ENCODE measurements at regions not wholly inside any gene's neighbourhood (a gene's known extent, or its start where the extent isn't known, plus 50 kb on each side); places are given as distances from the start of the nearest gene placed in this dataset.
A peak's percentile ranks its signal among the peaks of the same experiment; 100 is the strongest.

- no peak overlapping the region for H4K5ac ChIP-seq (ENCODE audit: insufficient read length, low read depth, low read length)
- H2BK15ac ChIP-seq (ENCODE audit: low read depth, low read length): no peak overlapping the region
- H3T11ph ChIP-seq (ENCODE audit: low read length): no peak overlapping the region
- no peak overlapping the region for H2AFZ ChIP-seq (ENCODE audit: low read length)
- H3K9me3 ChIP-seq (ENCODE audit: control insufficient read depth, low read depth, low read length): no peaks in the 10 kb centered on the region
- no peak overlapping the region for H2BK20ac ChIP-seq (ENCODE audit: low read depth, low read length, poor library complexity, severe bottlenecking)
- no peak overlapping the region for H4K8ac ChIP-seq (replicated peaks; ENCODE audit: insufficient read length, low read depth, low read length)
- no peaks in the 10 kb centered on the region; a peak in 1 of 7 replicates for H3K36me3 Mint-ChIP-seq (ENCODE audit: insufficient read depth in 1 of 3, low read depth in 3 of 3)
- peak overlapping the region in 1 of 2 experiments; percentile 46; a peak in 1 of 5 replicates for H3K4me3 Mint-ChIP-seq
- H3K9me3 Mint-ChIP-seq: no peaks in the 10 kb centered on the region
- no peak overlapping the region for H3K4ac ChIP-seq (ENCODE audit: low read depth, low read length)
- peak overlapping the region; percentile 42 for H3K14ac ChIP-seq (ENCODE audit: insufficient read depth, low read length)
- H3K23me2 ChIP-seq (ENCODE audit: insufficient read length, low read depth, low read length, poor library complexity, severe bottlenecking): peaks cover 2% of the 10 kb centered on the region
- no peak overlapping the region for H3K56ac ChIP-seq (ENCODE audit: insufficient read length, low read depth, low read length)
- no peaks in the 10 kb centered on the region; the same call in 1 of the 2 replicates for H3K4me1 ChIP-seq (ENCODE audit: insufficient read depth, low read length)
- H3K4me1 Mint-ChIP-seq: peaks cover 15 to 26% of the 10 kb centered on the region in 2 experiments
- H4K91ac ChIP-seq (ENCODE audit: insufficient read length, low read depth, low read length): no peak overlapping the region
- H3K27me3 ChIP-seq (ENCODE audit: insufficient read depth, low read length): no peaks in the 10 kb centered on the region
- no peak overlapping the region for H3K9ac ChIP-seq (ENCODE audit: extremely low read depth, insufficient read length, low read length)
- TF ChIP-seq CTCF (conservative IDR thresholded peaks at IDR 0.05): no peak
- H3K4me2 ChIP-seq (ENCODE audit: insufficient read depth, insufficient read length, low read length): no peak overlapping the region
- H3K27ac ChIP-seq (ENCODE audit: insufficient read length, low read depth, low read length): no peak overlapping the region
- no peak for DNase-seq
- H3K27ac Mint-ChIP-seq: peak overlapping the region in 2 of 3 experiments; percentile 53 to 72; a peak in 4 of 7 replicates
- H3K79me2 ChIP-seq (ENCODE audit: insufficient read depth, low read length): no peaks in the 10 kb centered on the region
- no peak overlapping the region for H2AK5ac ChIP-seq (ENCODE audit: insufficient read length, low read length)
- H3K79me1 ChIP-seq (ENCODE audit: insufficient read depth, low read depth, low read length, poor library complexity, severe bottlenecking): no peaks in the 10 kb centered on the region
- H2BK120ac ChIP-seq (ENCODE audit: low read depth, low read length, poor library complexity, severe bottlenecking): no peak overlapping the region
- H2BK5ac ChIP-seq (ENCODE audit: insufficient read length, low read length): no peak overlapping the region
- WGBS (ENCODE audit: extremely low coverage, insufficient read length, low lambda C conversion rate): no CpG with 5 or more reads among the region's 12 CpGs
- no peak overlapping the region for H3K23ac ChIP-seq (ENCODE audit: insufficient read length, low read depth, low read length)
- peak overlapping the region; percentile 77 for H2BK12ac ChIP-seq (ENCODE audit: insufficient read length, low read depth, low read length)
- H3K18ac ChIP-seq (ENCODE audit: insufficient read length, low read depth, low read length): peak overlapping the region; percentile 51
- H4K20me1 ChIP-seq (ENCODE audit: control insufficient read depth, insufficient read depth, insufficient read length): no peaks in the 10 kb centered on the region
- H3K27me3 Mint-ChIP-seq (ENCODE audit: low read depth): peaks cover 3% of the 10 kb centered on the region
Measured at GRCh38 chr16:85492295-85492864, 120.7 kb upstream of the GSE1 start.

Measured in H9 (cell line).